GM12878 (cell line): ENCODE measurements at regions not wholly inside any gene's neighbourhood (a gene's known extent, or its start where the extent isn't known, plus 50 kb on each side); places are given as distances from the start of the nearest gene placed in this dataset.

Experiments
- ATAC-seq: fragments of 200-7000 bp; cut with Tn5 transposase; 3 replicates; pipeline ENCODE4 v1.9.1; 2020; ENCODE audit warnings: mild to moderate bottlenecking, moderate library complexity
- BruUV-seq: library from RNA; stranded (reverse); fragments of 400-500 nt; replicated peaks from 2 replicates; lab custom pipeline; 2021; lab: Mats Ljungman, UMichigan
- CTCF ChIA-PET: fragments of 300-600 bp; sonication (Branson Sonifier 250); formaldehyde crosslinking; extraction: SDS; loops from one replicate; lab custom pipeline; 2021; ENCODE audit warnings: inconsistent platforms; lab: Yijun Ruan, JAX
- POLR2A ChIA-PET: fragments of 350-600 bp; formaldehyde crosslinking; extraction: SDS; loops from one replicate; lab custom pipeline; 2021; ENCODE audit warnings: inconsistent platforms; lab: Charles Lee
- RAD21 ChIA-PET: fragments of 300-600 bp; sonication (Branson Sonifier 250); formaldehyde crosslinking; loops from one replicate; lab custom pipeline; 2023; ENCODE audit warnings: antibody characterized with exemption; ENCODE audit not compliant: unreplicated experiment; lab: Charles Lee
- SMC1A ChIA-PET: fragments of 300-600 bp; sonication (Branson Sonifier 250); formaldehyde crosslinking; loops from one replicate; lab custom pipeline; 2023; ENCODE audit not compliant: unreplicated experiment, uncharacterized antibody; lab: Charles Lee
- DNase-seq: peaks from one replicate; pipeline ENCODE4 v3.0.0-alpha.2; 2011; ENCODE audit warnings: low read depth, low spot score
- FAIRE-seq: peaks from 3 replicates; lab custom pipeline; 2011; peaks lifted over from hg19 to GRCh38; lab: Jason Lieb, UNC
- H2AFZ ChIP-seq: 2 replicates; pipeline ENCODE4 v1.6.0; 2011; ENCODE audit warnings: low read depth, low read length, control low read depth; ENCODE audit not compliant: control insufficient read depth
- H3K27ac ChIP-seq: 2 replicates; pipeline ENCODE4 v1.5.1; 2011; ENCODE audit warnings: control low read depth; ENCODE audit not compliant: control insufficient read depth, insufficient read depth
- H3K27me3 ChIP-seq, 2 experiments: replicated peaks in 1 of 2; 2 replicates each; pipeline versions ENCODE4 v1.6.0 to v1.6.1; 2011; ENCODE audit warnings: low read length in 1 of 2; ENCODE audit not compliant: control insufficient read depth in 2 of 2, insufficient read depth in 2 of 2
- H3K36me3 ChIP-seq, 2 experiments: 2 replicates each; pipeline ENCODE4 v1.5.1; 2011; ENCODE audit warnings: low read length in 1 of 2; ENCODE audit not compliant: control insufficient read depth in 2 of 2, insufficient read depth in 2 of 2
- H3K4me1 ChIP-seq: 2 replicates; pipeline ENCODE4 v1.6.1; 2011; ENCODE audit warnings: mild to moderate bottlenecking, low read length, moderate library complexity, mixed read lengths; ENCODE audit not compliant: control insufficient read depth, insufficient read depth
- H3K4me2 ChIP-seq: 2 replicates; pipeline ENCODE4 v1.6.0; 2011; ENCODE audit warnings: control low read depth; ENCODE audit not compliant: control insufficient read depth, insufficient read depth
- H3K4me3 ChIP-seq: fragments of 200-600 bp; sonication (generic); 2 replicates; pipeline ENCODE4 v1.5.1; 2016
- H3K79me2 ChIP-seq: 2 replicates; pipeline ENCODE4 v1.6.0; 2011; ENCODE audit warnings: low read length; ENCODE audit not compliant: control insufficient read depth, insufficient read depth
- H3K9ac ChIP-seq: 2 replicates; pipeline ENCODE4 v1.8.0; 2011; ENCODE audit warnings: low read length, control low read depth, mixed read lengths; ENCODE audit not compliant: control insufficient read depth, insufficient read depth
- H3K9me3 ChIP-seq: replicated peaks from 3 replicates; pipeline ENCODE4 v1.5.1; 2011; ENCODE audit warnings: mild to moderate bottlenecking, low read length; ENCODE audit not compliant: control insufficient read depth, insufficient read depth
- H4K20me1 ChIP-seq: 2 replicates; pipeline ENCODE4 v1.6.0; 2011; ENCODE audit not compliant: control insufficient read depth, insufficient read depth
- CBFB ChIP-seq: IDR thresholded peaks from 2 replicates; pipeline ENCODE4 v1.6.1; 2016; ENCODE audit warnings: antibody characterized with exemption, low read depth
- FOXM1 ChIP-seq: IDR thresholded peaks from 2 replicates; pipeline ENCODE4 v1.6.1; 2012; ENCODE audit warnings: low read depth, mild to moderate bottlenecking, inconsistent platforms, low read length, moderate library complexity
- GATAD2B ChIP-seq: fragments of 450-650 bp; conservative IDR thresholded peaks from 2 replicates; pipeline ENCODE4 v1.6.1; 2017; ENCODE audit warnings: low read depth, mild to moderate bottlenecking, moderate library complexity
- KAT2A ChIP-seq: conservative IDR thresholded peaks from 2 replicates; pipeline ENCODE4 v1.6.1; 2011; ENCODE audit warnings: low read depth, low read length; ENCODE audit not compliant: control insufficient read depth
- MEF2A ChIP-seq: IDR thresholded peaks from 2 replicates; pipeline ENCODE4 v1.6.1; 2011; ENCODE audit warnings: low read depth, mild to moderate bottlenecking, low read length, moderate library complexity; ENCODE audit not compliant: insufficient read depth
- MTA3 ChIP-seq: IDR thresholded peaks from 2 replicates; pipeline ENCODE4 v1.6.1; 2012; ENCODE audit warnings: low read length, inconsistent platforms, borderline replicate concordance
- MXI1 ChIP-seq: fragments of 150-350 bp; IDR thresholded peaks from 2 replicates; pipeline ENCODE4 v1.6.1; 2011; ENCODE audit warnings: low read depth, mild to moderate bottlenecking, inconsistent platforms, low read length, improper control_type of control experiment
- MYB ChIP-seq: fragments of 150-350 bp; IDR thresholded peaks from 2 replicates; pipeline ENCODE4 v1.6.1; 2014; ENCODE audit warnings: mild to moderate bottlenecking, low read depth, low read length, borderline replicate concordance
- NFIC ChIP-seq: IDR thresholded peaks from 2 replicates; pipeline ENCODE4 v1.6.1; 2012; ENCODE audit warnings: low read depth, mild to moderate bottlenecking, inconsistent platforms, low read length, moderate library complexity
- RB1 ChIP-seq: fragments of 450-650 bp; formaldehyde crosslinking; IDR thresholded peaks from 2 replicates; pipeline ENCODE4 v1.6.1; 2017; ENCODE audit warnings: mild to moderate bottlenecking, borderline replicate concordance
- RFX5 ChIP-seq: IDR thresholded peaks from 2 replicates; pipeline ENCODE4 v1.6.1; 2011; ENCODE audit warnings: low read depth, low read length, improper control_type of control experiment
- SP1 ChIP-seq: IDR thresholded peaks from one replicate; pipeline ENCODE4 v1.6.1; 2011; ENCODE audit warnings: low read depth, low read length
- SPI1 ChIP-seq: IDR thresholded peaks from 2 replicates; pipeline ENCODE4 v1.6.1; 2011; ENCODE audit warnings: low read depth, mild to moderate bottlenecking, low read length, moderate library complexity, borderline replicate concordance; ENCODE audit not compliant: insufficient read depth
- SRF ChIP-seq, 2 experiments: IDR thresholded peaks; 2 replicates each; pipeline ENCODE4 v1.6.1; 2011; ENCODE audit warnings: low read depth in 2 of 2, low read length in 2 of 2, mild to moderate bottlenecking in 1 of 2, moderate library complexity in 1 of 2
- YY1 ChIP-seq: IDR thresholded peaks from 2 replicates; pipeline ENCODE4 v1.6.1; 2011; ENCODE audit warnings: low read depth, mild to moderate bottlenecking, low read length
- in situ Hi-C: fragments of 300-500 bp; cut with MboI; formaldehyde crosslinking; loops from 9 replicates; pipeline ENCODE4 v1.14.3; 2018; ENCODE audit warnings: mixed read lengths
- intact Hi-C: fragments of 100-400 bp; cut with micrococcal nuclease; formaldehyde crosslinking; loops from one replicate; pipeline ENCODE4 v1.14.2; 2022; ENCODE audit not compliant: unreplicated experiment
- TF ChIP-seq, protein P1 (sequence below): IDR thresholded peaks from 2 replicates; pipeline ENCODE4 v1.6.1; 2011; ENCODE audit warnings: low read depth, mild to moderate bottlenecking, low read length, moderate library complexity, borderline replicate concordance; ENCODE audit errors: extremely low read depth
- TF ChIP-seq, protein P2 (sequence below): IDR thresholded peaks from 2 replicates; pipeline ENCODE4 v1.6.1; 2011; ENCODE audit warnings: borderline replicate concordance, low read depth, mild to moderate bottlenecking, moderate library complexity, mixed read lengths, low read length; ENCODE audit not compliant: insufficient read depth; ENCODE audit errors: extremely low read length
- TF ChIP-seq, protein P3 (sequence below): IDR thresholded peaks from 2 replicates; pipeline ENCODE4 v1.6.1; 2012; ENCODE audit warnings: low read depth, low read length, improper control_type of control experiment
- TF ChIP-seq, protein P4 (sequence below): IDR thresholded peaks from 2 replicates; pipeline ENCODE4 v1.6.1; 2012; ENCODE audit warnings: low read depth, low read length, improper control_type of control experiment
- TF ChIP-seq, protein P5 (sequence below): fragments of 450-650 bp; IDR thresholded peaks from 2 replicates; pipeline ENCODE4 v1.6.1; 2016; ENCODE audit warnings: mild to moderate bottlenecking

DNA sequence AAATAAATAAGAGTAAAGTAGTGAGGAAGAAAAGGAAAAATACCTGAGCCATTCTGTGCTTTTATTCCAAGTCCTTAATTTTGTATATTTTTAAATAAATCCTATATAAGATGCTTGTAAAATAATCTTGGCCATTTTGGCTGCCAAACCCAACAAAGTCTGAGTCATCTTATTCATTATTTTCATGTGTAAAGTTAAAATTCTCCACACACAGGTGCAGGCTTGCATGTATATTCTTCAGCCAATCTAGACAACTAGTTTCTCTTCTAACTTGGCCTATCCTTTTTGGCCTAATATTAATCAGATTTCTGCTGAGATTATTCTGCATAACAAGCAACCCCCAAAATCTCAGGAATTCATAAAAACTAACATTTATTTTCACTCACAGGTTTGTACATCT, 189.8 kb upstream of the ATP11B start:
- Histone ChIP-seq H3K4me3 (no peak overlapping the region), H3K27ac (no peak overlapping the region), H3K9ac (no peak overlapping the region), H3K27me3 (no peaks in the 10 kb centered on the region), H4K20me1 (no peaks in the 10 kb centered on the region), H3K4me1 (no peaks in the 10 kb centered on the region), H2AFZ (no peak overlapping the region), H3K79me2 (no peaks in the 10 kb centered on the region), H3K36me3 (no peaks in the 10 kb centered on the region), H3K4me2 (no peak overlapping the region), H3K9me3 (no peaks in the 10 kb centered on the region)
- BruUV-seq, result no TSS peak
- intact Hi-C loops, result no loop called here
- ATAC-seq (no peak), DNase-seq (no peak), FAIRE-seq (no peak)
- in situ Hi-C loops, result no loop called here
- ChIA-PET SMC1A (no interaction called here), RAD21 (no interaction called here), CTCF (interaction anchor here (0.6 kb wide), 1 partner anchor 23 kb away, joined by 3 read pairs; no protein-coding TSS in a partner anchor), POLR2A (no interaction called here)
- TF ChIP-seq, protein P1, sequence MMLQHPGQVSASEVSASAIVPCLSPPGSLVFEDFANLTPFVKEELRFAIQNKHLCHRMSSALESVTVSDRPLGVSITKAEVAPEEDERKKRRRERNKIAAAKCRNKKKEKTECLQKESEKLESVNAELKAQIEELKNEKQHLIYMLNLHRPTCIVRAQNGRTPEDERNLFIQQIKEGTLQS, result no peak
- TF ChIP-seq KAT2A (no peak), MYB (no peak), RB1 (no peak), SRF (IDR thresholded peaks at IDR 0.05; ENCODE audit: low read depth in 2 of 2, low read length in 2 of 2) (no peak), CBFB (no peak), SPI1 (no peak), MXI1 (no peak), MEF2A (no peak), SP1 (no peak), FOXM1 (no peak), NFIC (no peak), MTA3 (no peak), YY1 (no peak), GATAD2B (no peak), RFX5 (no peak)
- TF ChIP-seq, protein P2, sequence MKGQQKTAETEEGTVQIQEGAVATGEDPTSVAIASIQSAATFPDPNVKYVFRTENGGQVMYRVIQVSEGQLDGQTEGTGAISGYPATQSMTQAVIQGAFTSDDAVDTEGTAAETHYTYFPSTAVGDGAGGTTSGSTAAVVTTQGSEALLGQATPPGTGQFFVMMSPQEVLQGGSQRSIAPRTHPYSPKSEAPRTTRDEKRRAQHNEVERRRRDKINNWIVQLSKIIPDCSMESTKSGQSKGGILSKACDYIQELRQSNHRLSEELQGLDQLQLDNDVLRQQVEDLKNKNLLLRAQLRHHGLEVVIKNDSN, result no peak
- TF ChIP-seq, protein P3, sequence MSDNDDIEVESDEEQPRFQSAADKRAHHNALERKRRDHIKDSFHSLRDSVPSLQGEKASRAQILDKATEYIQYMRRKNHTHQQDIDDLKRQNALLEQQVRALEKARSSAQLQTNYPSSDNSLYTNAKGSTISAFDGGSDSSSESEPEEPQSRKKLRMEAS, result no peak
- TF ChIP-seq, protein P4, sequence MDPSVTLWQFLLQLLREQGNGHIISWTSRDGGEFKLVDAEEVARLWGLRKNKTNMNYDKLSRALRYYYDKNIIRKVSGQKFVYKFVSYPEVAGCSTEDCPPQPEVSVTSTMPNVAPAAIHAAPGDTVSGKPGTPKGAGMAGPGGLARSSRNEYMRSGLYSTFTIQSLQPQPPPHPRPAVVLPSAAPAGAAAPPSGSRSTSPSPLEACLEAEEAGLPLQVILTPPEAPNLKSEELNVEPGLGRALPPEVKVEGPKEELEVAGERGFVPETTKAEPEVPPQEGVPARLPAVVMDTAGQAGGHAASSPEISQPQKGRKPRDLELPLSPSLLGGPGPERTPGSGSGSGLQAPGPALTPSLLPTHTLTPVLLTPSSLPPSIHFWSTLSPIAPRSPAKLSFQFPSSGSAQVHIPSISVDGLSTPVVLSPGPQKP, result no peak
- TF ChIP-seq, protein P5, sequence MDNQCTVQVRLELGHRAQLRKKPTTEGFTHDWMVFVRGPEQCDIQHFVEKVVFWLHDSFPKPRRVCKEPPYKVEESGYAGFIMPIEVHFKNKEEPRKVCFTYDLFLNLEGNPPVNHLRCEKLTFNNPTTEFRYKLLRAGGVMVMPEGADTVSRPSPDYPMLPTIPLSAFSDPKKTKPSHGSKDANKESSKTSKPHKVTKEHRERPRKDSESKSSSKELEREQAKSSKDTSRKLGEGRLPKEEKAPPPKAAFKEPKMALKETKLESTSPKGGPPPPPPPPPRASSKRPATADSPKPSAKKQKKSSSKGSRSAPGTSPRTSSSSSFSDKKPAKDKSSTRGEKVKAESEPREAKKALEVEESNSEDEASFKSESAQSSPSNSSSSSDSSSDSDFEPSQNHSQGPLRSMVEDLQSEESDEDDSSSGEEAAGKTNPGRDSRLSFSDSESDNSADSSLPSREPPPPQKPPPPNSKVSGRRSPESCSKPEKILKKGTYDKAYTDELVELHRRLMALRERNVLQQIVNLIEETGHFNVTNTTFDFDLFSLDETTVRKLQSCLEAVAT, result no peak
